ENCODE measurements at regions not wholly inside any gene's neighbourhood (a gene's known extent, or its start where the extent isn't known, plus 50 kb on each side); places are given as distances from the start of the nearest gene placed in this dataset.
A peak's percentile ranks its signal among the peaks of the same experiment; 100 is the strongest.

GRCh38 chr7:128168667-128169210 is 72.3 kb upstream of the LEP start (continued):
- peak; percentile 78 to 96 for TF ChIP-seq REST (IDR thresholded peaks at IDR 0.05; ENCODE audit: borderline replicate concordance in 1 of 2, low read depth in 1 of 2, low read length in 2 of 2)
- 0 out of 2 replicates have a peak, but pooled peaks have one; percentile 23 for TF ChIP-seq ZBTB43 (CRISPR knock-in tag; conservative IDR thresholded peaks at IDR 0.05)
- TF ChIP-seq ZHX2 (IDR thresholded peaks at IDR 0.05; ENCODE audit: low read depth) = no peak
- TF ChIP-seq ZHX2 (CRISPR knock-in tag; IDR thresholded peaks at IDR 0.05; ENCODE audit: borderline replicate concordance) = peak; percentile 48; the same call in 1 of the 2 replicates
- no peak for TF ChIP-seq GATAD2A (CRISPR knock-in tag; IDR thresholded peaks at IDR 0.05)
- TF ChIP-seq ZNF687 (CRISPR knock-in tag; IDR thresholded peaks at IDR 0.05) = peak; percentile 33; the same call in 1 of the 2 replicates
- 0 out of 2 replicates have a peak, but pooled peaks have one; percentile 43 for TF ChIP-seq SNAPC5 (CRISPR knock-in tag; IDR thresholded peaks at IDR 0.05; ENCODE audit: borderline replicate concordance)
- TF ChIP-seq MEIS2 (CRISPR knock-in tag; IDR thresholded peaks at IDR 0.05) = 0 out of 2 replicates have a peak, but pooled peaks have one; percentile 33
- no peak for TF ChIP-seq ZNF354B (CRISPR knock-in tag; IDR thresholded peaks at IDR 0.05)
